Endothelial cell of umbilical vein (primary cell): ENCODE measurements at regions not wholly inside any gene's neighbourhood (a gene's known extent, or its start where the extent isn't known, plus 50 kb on each side); places are given as distances from the start of the nearest gene placed in this dataset.

ENCODE experiments used
- BruUV-seq: library from RNA; stranded (reverse); fragments of 400-500 nt; replicated peaks from 2 replicates; lab custom pipeline; 2021; lab: Mats Ljungman, UMichigan
- CTCF ChIA-PET: fragments of 300-600, 350-600 bp; sonication (Branson Sonifier 250); formaldehyde crosslinking; loops from one replicate; lab custom pipeline; 2021; ENCODE audit warnings: antibody characterized with exemption, inconsistent platforms; lab: Charles Lee
- POLR2A ChIA-PET: fragments of 300-600, 350-600 bp; sonication (Branson Sonifier 250); formaldehyde crosslinking; loops from one replicate; lab custom pipeline; 2021; ENCODE audit warnings: antibody characterized with exemption, inconsistent platforms; lab: Charles Lee
- DNase-seq: peaks from one replicate; pipeline ENCODE4 v3.0.0-alpha.2; 2011; ENCODE audit warnings: low read depth, low spot score
- FAIRE-seq: peaks from 2 replicates; lab custom pipeline; 2011; peaks lifted over from hg19 to GRCh38; lab: Jason Lieb, UNC
- H2AFZ ChIP-seq: 2 replicates; pipeline ENCODE4 v1.6.0; 2012; ENCODE audit warnings: low read depth, low read length, control low read depth, inconsistent platforms
- H3K27ac ChIP-seq: 2 replicates; pipeline ENCODE4 v1.5.1; 2011; ENCODE audit warnings: low read depth, mild to moderate bottlenecking, control low read depth, low read length, moderate library complexity; ENCODE audit not compliant: insufficient read depth
- H3K27me3 ChIP-seq, 2 experiments: 2 replicates each; pipeline versions ENCODE4 v1.6.0 to v1.6.1; 2011; ENCODE audit warnings: low read length in 2 of 2, mixed read lengths in 1 of 2; ENCODE audit not compliant: control insufficient read depth in 2 of 2, insufficient read depth in 2 of 2
- H3K36me3 ChIP-seq, 2 experiments: 2 replicates in 1 of 2; 3 replicates in 1 of 2; pipeline ENCODE4 v1.5.1; 2011; ENCODE audit warnings: low read length in 2 of 2, mild to moderate bottlenecking in 1 of 2, moderate library complexity in 1 of 2; ENCODE audit not compliant: control insufficient read depth in 2 of 2, insufficient read depth in 2 of 2; ENCODE audit errors: extremely low read depth in 1 of 2
- H3K4me1 ChIP-seq: 3 replicates; pipeline ENCODE4 v1.5.1; 2011; ENCODE audit warnings: mild to moderate bottlenecking, low read length; ENCODE audit not compliant: control insufficient read depth, insufficient read depth; ENCODE audit errors: extremely low read depth
- H3K4me2 ChIP-seq: 2 replicates; pipeline ENCODE4 v1.6.1; 2011; ENCODE audit warnings: low read length, control low read depth, mixed read lengths; ENCODE audit not compliant: insufficient read depth
- H3K4me3 ChIP-seq, 3 experiments: fragments of 200-600 bp in 1 of 3; sonication (generic), shearing (Covaris generic) in 1 of 3; replicated peaks in 1 of 3; 2 replicates each; pipeline ENCODE4 v1.5.1; 2011 to 2016; ENCODE audit warnings: control low read depth in 3 of 3, low read length in 3 of 3, mild to moderate bottlenecking in 2 of 3, inconsistent platforms in 1 of 3, low read depth in 1 of 3, moderate library complexity in 1 of 3; ENCODE audit not compliant: insufficient read depth in 1 of 3
- H3K79me2 ChIP-seq: 2 replicates; pipeline ENCODE4 v1.6.0; 2012; ENCODE audit warnings: low read length, inconsistent platforms; ENCODE audit not compliant: control insufficient read depth, insufficient read depth
- H3K9ac ChIP-seq: replicated peaks from 2 replicates; pipeline ENCODE3; 2011; ENCODE audit warnings: low read length, control low read depth; ENCODE audit not compliant: insufficient read depth; ENCODE audit errors: extremely low read depth
- H3K9me1 ChIP-seq: replicated peaks from 3 replicates; pipeline ENCODE4 v1.6.0; 2011; ENCODE audit warnings: mild to moderate bottlenecking, low read length; ENCODE audit not compliant: control insufficient read depth, insufficient read depth; ENCODE audit errors: extremely low read depth
- H3K9me3 ChIP-seq: replicated peaks from 2 replicates; pipeline ENCODE4 v1.5.1; 2012; ENCODE audit warnings: low read length, inconsistent platforms; ENCODE audit not compliant: control insufficient read depth, insufficient read depth
- H4K20me1 ChIP-seq: replicated peaks from 2 replicates; pipeline ENCODE3; 2011; ENCODE audit warnings: mild to moderate bottlenecking, low read length; ENCODE audit not compliant: control insufficient read depth, insufficient read depth; ENCODE audit errors: extremely low read depth
- EZH2 ChIP-seq: IDR thresholded peaks from 2 replicates; pipeline ENCODE4 v1.6.1; 2012; ENCODE audit warnings: borderline replicate concordance, low read depth, mild to moderate bottlenecking, moderate library complexity, low read length, inconsistent platforms; ENCODE audit not compliant: severe bottlenecking
- FOS ChIP-seq: IDR thresholded peaks from 2 replicates; pipeline ENCODE4 v1.6.1; 2011; ENCODE audit warnings: mild to moderate bottlenecking, low read length, moderate library complexity, borderline replicate concordance; ENCODE audit not compliant: insufficient read depth
- GATA2 ChIP-seq: IDR thresholded peaks from 2 replicates; pipeline ENCODE4 v1.7.0; 2011; ENCODE audit warnings: low read depth, mild to moderate bottlenecking, moderate library complexity, mixed read lengths, low read length; ENCODE audit not compliant: insufficient read length, insufficient read depth
- JUN ChIP-seq: IDR thresholded peaks from 2 replicates; pipeline ENCODE4 v1.6.1; 2011; ENCODE audit warnings: borderline replicate concordance, low read depth; ENCODE audit not compliant: insufficient read length, insufficient read depth
- MYC ChIP-seq: IDR thresholded peaks from one replicate; pipeline ENCODE4 v1.6.1; 2011; ENCODE audit warnings: mild to moderate bottlenecking, low read depth, low read length
- dilution Hi-C: fragments of 300-500 bp; cut with MboI; formaldehyde crosslinking; loops from one replicate; pipeline ENCODE4 v1.15.0; 2019; ENCODE audit warnings: low sequenced_read_pairs; ENCODE audit not compliant: extremely low pct_ligation_motif_present
- intact Hi-C: fragments of 100-400 bp; cut with micrococcal nuclease; formaldehyde crosslinking; loops from one replicate; pipeline ENCODE4 v1.10.0; 2022
- TF ChIP-seq, protein P1 (sequence below), 2 donors: IDR thresholded peaks; 1 replicate in 1 of 2; 2 replicates in 1 of 2; pipeline ENCODE4 v1.5.1; 2011; ENCODE audit warnings: low read length in 2 of 2, mild to moderate bottlenecking in 2 of 2, moderate library complexity in 2 of 2, control low read depth in 1 of 2, inconsistent platforms in 1 of 2, low read depth in 1 of 2; ENCODE audit not compliant: insufficient read depth in 1 of 2; ENCODE audit errors: extremely low read depth in 1 of 2

DNA sequence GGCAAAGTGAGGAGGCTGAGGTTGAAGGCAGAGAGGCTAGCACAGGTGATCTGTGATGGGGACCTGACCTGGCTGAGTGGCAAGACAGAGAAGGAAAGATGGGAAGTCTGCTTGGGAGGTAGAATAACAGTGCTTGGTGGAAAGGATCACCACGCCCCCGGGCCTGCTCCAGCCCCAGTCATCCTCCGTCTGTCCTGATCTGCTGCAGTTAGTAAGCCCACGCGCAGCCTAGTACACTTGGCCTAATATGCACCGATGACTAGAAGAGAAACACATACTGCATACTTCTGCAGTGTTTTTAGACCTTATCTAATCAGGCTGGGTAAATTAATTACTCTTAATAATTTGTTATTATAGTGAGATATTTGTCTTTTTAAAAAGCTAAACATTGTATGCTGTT, 103.7 kb upstream of the KLF3 start:
- no peak overlapping the region for H3K4me2 ChIP-seq
- H3K27me3 ChIP-seq, result peaks cover 0 to 7% of the 10 kb centered on the region in 2 experiments
- no peak for DNase-seq
- H2AFZ ChIP-seq, result no peak overlapping the region
- no peaks in the 10 kb centered on the region for H3K79me2 ChIP-seq
- dilution Hi-C loops (no loop called here), intact Hi-C loops (no loop called here)
- H3K36me3 ChIP-seq, result no peaks in the 10 kb centered on the region
- H3K4me3 ChIP-seq, result no peak overlapping the region
- no peaks in the 10 kb centered on the region for H3K9me1 ChIP-seq
- CTCF ChIA-PET, result interaction anchor here (0.6 kb wide), 1 partner anchor 381 kb away, joined by 3 read pairs; no protein-coding TSS in a partner anchor
- peaks cover 5% of the 10 kb centered on the region for H3K4me1 ChIP-seq
- BruUV-seq, result no TSS peak
- no peaks in the 10 kb centered on the region for H4K20me1 ChIP-seq
- POLR2A ChIA-PET, result no interaction called here
- FAIRE-seq, result no peak
- H3K9me3 ChIP-seq, result no peaks in the 10 kb centered on the region
- H3K9ac ChIP-seq, result no peak overlapping the region
- TF ChIP-seq, protein P1, sequence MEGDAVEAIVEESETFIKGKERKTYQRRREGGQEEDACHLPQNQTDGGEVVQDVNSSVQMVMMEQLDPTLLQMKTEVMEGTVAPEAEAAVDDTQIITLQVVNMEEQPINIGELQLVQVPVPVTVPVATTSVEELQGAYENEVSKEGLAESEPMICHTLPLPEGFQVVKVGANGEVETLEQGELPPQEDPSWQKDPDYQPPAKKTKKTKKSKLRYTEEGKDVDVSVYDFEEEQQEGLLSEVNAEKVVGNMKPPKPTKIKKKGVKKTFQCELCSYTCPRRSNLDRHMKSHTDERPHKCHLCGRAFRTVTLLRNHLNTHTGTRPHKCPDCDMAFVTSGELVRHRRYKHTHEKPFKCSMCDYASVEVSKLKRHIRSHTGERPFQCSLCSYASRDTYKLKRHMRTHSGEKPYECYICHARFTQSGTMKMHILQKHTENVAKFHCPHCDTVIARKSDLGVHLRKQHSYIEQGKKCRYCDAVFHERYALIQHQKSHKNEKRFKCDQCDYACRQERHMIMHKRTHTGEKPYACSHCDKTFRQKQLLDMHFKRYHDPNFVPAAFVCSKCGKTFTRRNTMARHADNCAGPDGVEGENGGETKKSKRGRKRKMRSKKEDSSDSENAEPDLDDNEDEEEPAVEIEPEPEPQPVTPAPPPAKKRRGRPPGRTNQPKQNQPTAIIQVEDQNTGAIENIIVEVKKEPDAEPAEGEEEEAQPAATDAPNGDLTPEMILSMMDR (IDR thresholded peaks at IDR 0.05; ENCODE audit: extremely low read depth in 1 of 2, insufficient read depth in 1 of 2, low read depth in 1 of 2, low read length in 2 of 2), result no peak
- no peak for TF ChIP-seq FOS
- no peak for TF ChIP-seq MYC
- TF ChIP-seq EZH2, result no peak
- no peak for TF ChIP-seq JUN
- TF ChIP-seq GATA2, result no peak
- H3K27ac ChIP-seq, result no peak overlapping the region
